ENCODE measurements at regions not wholly inside any gene's neighbourhood (a gene's known extent, or its start where the extent isn't known, plus 50 kb on each side); places are given as distances from the start of the nearest gene placed in this dataset.
A peak's percentile ranks its signal among the peaks of the same experiment; 100 is the strongest.

DNA sequence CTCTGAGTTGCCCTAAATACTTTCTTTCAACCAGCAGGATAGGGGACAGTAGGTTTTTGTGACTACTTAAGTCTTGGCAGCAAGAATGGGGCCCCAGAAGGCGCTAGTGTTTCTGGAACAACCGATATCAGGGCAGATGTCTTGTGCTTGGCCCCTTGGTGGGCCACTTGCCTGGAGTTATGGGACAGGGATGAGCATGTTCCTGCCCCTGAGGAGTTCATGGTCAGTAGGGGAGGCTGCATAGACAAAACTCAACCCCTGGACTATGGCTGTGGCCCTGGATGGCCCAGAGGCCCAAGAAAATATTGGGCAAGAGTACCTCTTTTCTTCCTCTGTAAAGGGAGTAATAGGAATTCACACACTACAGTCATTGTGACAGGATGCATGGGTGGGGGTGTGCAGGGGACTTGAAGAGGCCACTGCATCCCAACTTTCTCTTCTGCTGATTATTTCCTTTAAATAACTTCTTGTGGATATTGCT, 57.7 kb upstream of the IGFBP3 start:
- no peak for TF ChIP-seq MAX (IDR thresholded peaks at IDR 0.05; ENCODE audit: low read depth, low read length)
- TF ChIP-seq, protein P1, sequence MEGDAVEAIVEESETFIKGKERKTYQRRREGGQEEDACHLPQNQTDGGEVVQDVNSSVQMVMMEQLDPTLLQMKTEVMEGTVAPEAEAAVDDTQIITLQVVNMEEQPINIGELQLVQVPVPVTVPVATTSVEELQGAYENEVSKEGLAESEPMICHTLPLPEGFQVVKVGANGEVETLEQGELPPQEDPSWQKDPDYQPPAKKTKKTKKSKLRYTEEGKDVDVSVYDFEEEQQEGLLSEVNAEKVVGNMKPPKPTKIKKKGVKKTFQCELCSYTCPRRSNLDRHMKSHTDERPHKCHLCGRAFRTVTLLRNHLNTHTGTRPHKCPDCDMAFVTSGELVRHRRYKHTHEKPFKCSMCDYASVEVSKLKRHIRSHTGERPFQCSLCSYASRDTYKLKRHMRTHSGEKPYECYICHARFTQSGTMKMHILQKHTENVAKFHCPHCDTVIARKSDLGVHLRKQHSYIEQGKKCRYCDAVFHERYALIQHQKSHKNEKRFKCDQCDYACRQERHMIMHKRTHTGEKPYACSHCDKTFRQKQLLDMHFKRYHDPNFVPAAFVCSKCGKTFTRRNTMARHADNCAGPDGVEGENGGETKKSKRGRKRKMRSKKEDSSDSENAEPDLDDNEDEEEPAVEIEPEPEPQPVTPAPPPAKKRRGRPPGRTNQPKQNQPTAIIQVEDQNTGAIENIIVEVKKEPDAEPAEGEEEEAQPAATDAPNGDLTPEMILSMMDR (IDR thresholded peaks at IDR 0.05; ENCODE audit: low read depth, low read length) = no peak
- DNase-seq (ENCODE audit: low read depth) = no peak
- H3K4me3 ChIP-seq (ENCODE audit: low read depth, low read length) = no peak overlapping the region

GRCh38 chr7:45978010-45978681, 57.1 kb upstream of the IGFBP3 start:
- peak; percentile 43 for DNase-seq (ENCODE audit: low read depth)
- TF ChIP-seq MYC (IDR thresholded peaks at IDR 0.05; ENCODE audit: low read depth, low read length) = no peak
- TF ChIP-seq POLR2A (IDR thresholded peaks at IDR 0.05; ENCODE audit: extremely low read depth, insufficient read length) = no peak
- TF ChIP-seq MAX (IDR thresholded peaks at IDR 0.05; ENCODE audit: low read depth, low read length) = no peak
- TF ChIP-seq, protein P1 (IDR thresholded peaks at IDR 0.05; ENCODE audit: low read depth, low read length) = no peak
- H3K4me3 ChIP-seq (ENCODE audit: low read depth, low read length) = no peak overlapping the region

DNA sequence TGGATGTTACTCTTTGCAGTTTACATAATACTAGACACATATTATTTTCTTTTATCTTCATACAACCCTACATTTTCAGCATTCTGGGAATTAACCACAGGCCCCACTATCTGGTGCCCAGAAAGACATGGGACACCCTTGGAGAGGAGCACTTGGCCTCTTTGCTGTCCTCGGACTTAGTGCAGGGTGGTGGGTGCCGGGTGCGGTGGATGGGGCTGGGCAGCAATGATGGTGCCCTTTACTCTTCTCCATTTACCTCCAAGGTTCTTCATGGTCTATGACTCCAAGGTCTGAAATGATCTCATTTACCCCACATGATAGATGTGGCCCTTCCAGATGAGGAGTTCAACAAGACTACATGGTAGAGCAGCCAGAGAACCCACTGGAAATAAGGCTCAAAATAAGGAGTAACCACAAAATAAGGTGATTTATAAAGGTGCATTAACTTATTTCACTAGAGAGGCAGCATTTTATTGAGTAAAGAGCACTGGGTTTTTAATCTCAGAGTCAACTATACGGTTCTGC, 56.2 kb upstream of the IGFBP3 start:
- TF ChIP-seq POLR2A (IDR thresholded peaks at IDR 0.05; ENCODE audit: extremely low read depth, insufficient read length) = no peak
- TF ChIP-seq MYC (IDR thresholded peaks at IDR 0.05; ENCODE audit: low read depth, low read length) = no peak
- no peak for TF ChIP-seq MAX (IDR thresholded peaks at IDR 0.05; ENCODE audit: low read depth, low read length)
- TF ChIP-seq, protein P1 (IDR thresholded peaks at IDR 0.05; ENCODE audit: low read depth, low read length) = no peak
- no peak overlapping the region for H3K4me3 ChIP-seq (ENCODE audit: low read depth, low read length)
- no peak for DNase-seq (ENCODE audit: low read depth)

GRCh38 chr7:45976485-45976856, 55.4 kb upstream of the IGFBP3 start:
- no peak for DNase-seq (ENCODE audit: low read depth)
- no peak for TF ChIP-seq POLR2A (IDR thresholded peaks at IDR 0.05; ENCODE audit: extremely low read depth, insufficient read length)
- TF ChIP-seq, protein P1 (IDR thresholded peaks at IDR 0.05; ENCODE audit: low read depth, low read length) = no peak
- TF ChIP-seq MYC (IDR thresholded peaks at IDR 0.05; ENCODE audit: low read depth, low read length) = no peak
- no peak for TF ChIP-seq MAX (IDR thresholded peaks at IDR 0.05; ENCODE audit: low read depth, low read length)
- H3K4me3 ChIP-seq (ENCODE audit: low read depth, low read length) = no peak overlapping the region

GRCh38 chr7:45975847-45976484, 54.9 kb upstream of the IGFBP3 start:
- TF ChIP-seq MAX (IDR thresholded peaks at IDR 0.05; ENCODE audit: low read depth, low read length) (no peak), MYC (IDR thresholded peaks at IDR 0.05; ENCODE audit: low read depth, low read length) (no peak), POLR2A (IDR thresholded peaks at IDR 0.05; ENCODE audit: extremely low read depth, insufficient read length) (no peak)
- TF ChIP-seq, protein P1 (IDR thresholded peaks at IDR 0.05; ENCODE audit: low read depth, low read length) = no peak
- DNase-seq (ENCODE audit: low read depth) = no peak
- H3K4me3 ChIP-seq (ENCODE audit: low read depth, low read length) = no peak overlapping the region
